ENCODE measurements at regions not wholly inside any gene's neighbourhood (a gene's known extent, or its start where the extent isn't known, plus 50 kb on each side); places are given as distances from the start of the nearest gene placed in this dataset.

GRCh38 chr10:78448994-78449418 is 415.3 kb downstream of the RPS24 start:
- TF ChIP-seq CTCF (conservative IDR thresholded peaks at IDR 0.05; ENCODE audit: low read depth, low read length) (no peak), EZH2 (IDR thresholded peaks at IDR 0.05; ENCODE audit: borderline replicate concordance, low read depth, low read length, poor library complexity, severe bottlenecking) (no peak)
